ENCODE measurements at regions not wholly inside any gene's neighbourhood (a gene's known extent, or its start where the extent isn't known, plus 50 kb on each side); places are given as distances from the start of the nearest gene placed in this dataset.

DNA sequence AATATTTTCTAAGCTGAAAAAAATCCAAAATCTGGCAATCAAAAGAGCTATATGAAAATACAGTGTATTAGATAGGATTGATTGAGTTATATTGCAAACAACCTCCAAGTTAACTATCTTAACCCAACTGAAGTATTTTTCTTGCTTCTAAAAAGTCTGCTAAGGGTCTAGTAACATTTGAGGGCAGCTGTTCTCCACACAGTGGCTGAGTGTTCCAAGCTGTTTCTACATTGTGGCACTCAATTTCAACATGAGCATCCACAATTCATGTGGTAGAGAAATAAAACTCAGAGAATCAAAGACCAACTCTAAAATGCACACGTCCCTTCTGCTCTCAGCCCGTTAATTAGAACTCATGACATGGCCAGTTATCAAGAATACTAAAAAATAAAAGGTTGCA is 340.0 kb downstream of the C12orf50 start:
- intact Hi-C loops (cut with DNase I) = no loop called here
- Histone ChIP-seq H3K27ac (no peak overlapping the region), H3K4me3 (no peak overlapping the region), H3K4me1 (replicated peaks) (no peaks in the 10 kb centered on the region), H3K9me3 (no peaks in the 10 kb centered on the region), H3K36me3 (no peaks in the 10 kb centered on the region), H3K27me3 (replicated peaks; ENCODE audit: insufficient read depth) (no peaks in the 10 kb centered on the region)
- TF ChIP-seq, protein P1, sequence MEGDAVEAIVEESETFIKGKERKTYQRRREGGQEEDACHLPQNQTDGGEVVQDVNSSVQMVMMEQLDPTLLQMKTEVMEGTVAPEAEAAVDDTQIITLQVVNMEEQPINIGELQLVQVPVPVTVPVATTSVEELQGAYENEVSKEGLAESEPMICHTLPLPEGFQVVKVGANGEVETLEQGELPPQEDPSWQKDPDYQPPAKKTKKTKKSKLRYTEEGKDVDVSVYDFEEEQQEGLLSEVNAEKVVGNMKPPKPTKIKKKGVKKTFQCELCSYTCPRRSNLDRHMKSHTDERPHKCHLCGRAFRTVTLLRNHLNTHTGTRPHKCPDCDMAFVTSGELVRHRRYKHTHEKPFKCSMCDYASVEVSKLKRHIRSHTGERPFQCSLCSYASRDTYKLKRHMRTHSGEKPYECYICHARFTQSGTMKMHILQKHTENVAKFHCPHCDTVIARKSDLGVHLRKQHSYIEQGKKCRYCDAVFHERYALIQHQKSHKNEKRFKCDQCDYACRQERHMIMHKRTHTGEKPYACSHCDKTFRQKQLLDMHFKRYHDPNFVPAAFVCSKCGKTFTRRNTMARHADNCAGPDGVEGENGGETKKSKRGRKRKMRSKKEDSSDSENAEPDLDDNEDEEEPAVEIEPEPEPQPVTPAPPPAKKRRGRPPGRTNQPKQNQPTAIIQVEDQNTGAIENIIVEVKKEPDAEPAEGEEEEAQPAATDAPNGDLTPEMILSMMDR (IDR thresholded peaks at IDR 0.05) = no peak
- TF ChIP-seq POLR2A (IDR thresholded peaks at IDR 0.05) (no peak), POLR2AphosphoS5 (IDR thresholded peaks at IDR 0.05) (no peak)
- 84% methylated on average over 2 of the region's 2 CpGs for WGBS
- no peak for DNase-seq (ENCODE audit: low spot score)

DNA sequence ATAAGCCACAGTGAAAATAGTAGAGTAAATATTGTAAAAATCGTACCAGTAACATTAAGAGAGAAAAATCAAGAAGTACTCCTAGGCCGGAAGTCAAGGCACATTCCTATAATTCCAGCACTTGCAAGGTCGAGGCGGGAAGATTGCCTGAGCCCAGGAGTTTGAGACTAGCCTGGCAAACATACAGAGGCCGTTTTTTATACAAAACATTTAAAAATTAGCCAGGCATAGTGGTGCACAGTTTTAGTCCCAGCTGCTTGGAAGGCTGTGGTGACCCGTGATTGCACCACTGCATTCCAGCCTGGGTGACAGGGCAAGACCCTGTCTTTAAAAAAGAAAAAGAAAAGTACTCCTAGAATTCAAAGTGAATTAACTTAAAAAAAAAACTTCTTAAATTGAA is 341.8 kb downstream of the C12orf50 start:
- Histone ChIP-seq H3K36me3 (no peaks in the 10 kb centered on the region), H3K27me3 (replicated peaks; ENCODE audit: insufficient read depth) (no peaks in the 10 kb centered on the region), H3K9me3 (no peaks in the 10 kb centered on the region), H3K4me3 (no peak overlapping the region), H3K27ac (no peak overlapping the region), H3K4me1 (replicated peaks) (no peaks in the 10 kb centered on the region)
- 19% methylated on average over 6 of the region's 6 CpGs for WGBS
- TF ChIP-seq, protein P1 (IDR thresholded peaks at IDR 0.05) = no peak
- no peak for TF ChIP-seq POLR2AphosphoS5 (IDR thresholded peaks at IDR 0.05)
- no peak for DNase-seq (ENCODE audit: low spot score)
- intact Hi-C loops (cut with DNase I) = no loop called here

DNA sequence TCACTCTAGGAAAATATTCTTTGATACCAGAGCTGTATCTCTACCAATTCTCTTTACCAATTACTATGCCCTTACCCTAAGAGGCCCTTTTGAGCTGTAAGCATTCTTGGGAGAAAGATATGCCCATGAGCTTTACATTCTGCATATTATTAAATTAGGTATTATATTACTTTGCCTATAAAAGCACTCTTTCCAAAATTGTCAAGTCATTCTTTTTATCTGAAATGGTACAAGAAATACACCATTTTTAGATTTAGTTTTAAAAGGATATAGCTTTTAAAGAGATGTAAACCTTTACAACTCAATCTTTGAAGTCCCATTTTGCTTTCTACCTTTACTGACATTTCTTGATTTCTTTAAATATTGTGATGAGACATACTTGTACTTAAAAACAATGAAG is 343.5 kb downstream of the C12orf50 start:
- Histone ChIP-seq H3K36me3 (no peaks in the 10 kb centered on the region), H3K27ac (no peak overlapping the region), H3K9me3 (no peaks in the 10 kb centered on the region), H3K4me1 (replicated peaks) (no peaks in the 10 kb centered on the region), H3K4me3 (no peak overlapping the region), H3K27me3 (replicated peaks; ENCODE audit: insufficient read depth) (no peaks in the 10 kb centered on the region)
- TF ChIP-seq POLR2A (IDR thresholded peaks at IDR 0.05) (no peak), POLR2AphosphoS5 (IDR thresholded peaks at IDR 0.05) (no peak)
- TF ChIP-seq, protein P1 (IDR thresholded peaks at IDR 0.05) = no peak
- no peak for DNase-seq (ENCODE audit: low spot score)
- intact Hi-C loops (cut with DNase I) = no loop called here

DNA sequence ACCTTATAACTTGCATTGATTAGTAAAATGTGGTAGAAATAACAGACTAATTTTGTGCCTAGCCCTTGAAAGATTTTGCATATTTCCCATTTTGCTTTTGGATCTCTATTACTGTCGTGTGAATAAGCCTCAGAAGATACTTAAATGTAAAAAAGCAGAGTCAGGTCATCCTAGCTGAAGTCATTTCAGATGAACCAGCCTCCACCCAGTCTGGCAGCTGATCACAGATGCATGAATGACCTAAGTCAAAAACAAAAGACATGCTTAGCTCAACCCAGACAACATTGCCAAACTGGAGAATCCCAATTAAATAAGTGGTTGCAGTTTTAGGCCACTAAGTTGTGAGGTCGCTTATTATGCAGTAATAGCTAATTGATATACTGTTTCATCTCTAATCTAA is 349.9 kb downstream of the C12orf50 start:
- TF ChIP-seq POLR2A (IDR thresholded peaks at IDR 0.05) (no peak), POLR2AphosphoS5 (IDR thresholded peaks at IDR 0.05) (no peak)
- TF ChIP-seq, protein P1 (IDR thresholded peaks at IDR 0.05) = no peak
- Histone ChIP-seq H3K4me1 (replicated peaks) (no peaks in the 10 kb centered on the region), H3K27ac (no peak overlapping the region), H3K27me3 (replicated peaks; ENCODE audit: insufficient read depth) (no peaks in the 10 kb centered on the region), H3K36me3 (no peaks in the 10 kb centered on the region), H3K4me3 (no peak overlapping the region), H3K9me3 (no peaks in the 10 kb centered on the region)
- 87% methylated on average over 2 of the region's 2 CpGs for WGBS
- DNase-seq (ENCODE audit: low spot score) = no peak
- intact Hi-C loops (cut with DNase I) = no loop called here

DNA sequence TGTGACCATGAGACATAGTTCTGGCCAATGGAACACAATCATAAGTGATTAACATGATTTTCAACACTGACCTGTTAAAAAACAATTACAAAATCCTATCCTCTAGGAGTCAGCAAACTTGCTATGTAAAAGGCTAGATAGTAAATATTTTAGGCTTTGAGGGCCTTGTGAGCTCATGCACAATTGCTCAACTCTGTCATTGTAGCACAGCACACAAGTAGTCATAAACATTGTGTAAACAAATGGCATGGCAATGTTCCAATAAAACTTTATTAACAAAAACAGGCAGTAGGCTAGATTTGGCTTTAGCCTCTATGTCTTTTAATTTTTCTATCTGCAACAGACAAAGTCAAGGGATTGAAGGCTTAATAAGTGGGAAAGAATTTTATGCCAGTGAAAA is 350.7 kb downstream of the C12orf50 start:
- DNase-seq (ENCODE audit: low spot score) = no peak
- Histone ChIP-seq H3K27ac (no peak overlapping the region), H3K4me1 (replicated peaks) (no peaks in the 10 kb centered on the region), H3K27me3 (replicated peaks; ENCODE audit: insufficient read depth) (no peaks in the 10 kb centered on the region), H3K9me3 (no peaks in the 10 kb centered on the region), H3K4me3 (no peak overlapping the region), H3K36me3 (no peaks in the 10 kb centered on the region)
- TF ChIP-seq POLR2AphosphoS5 (IDR thresholded peaks at IDR 0.05) (no peak), POLR2A (IDR thresholded peaks at IDR 0.05) (no peak)
- TF ChIP-seq, protein P1 (IDR thresholded peaks at IDR 0.05) = no peak
- intact Hi-C loops (cut with DNase I) = no loop called here

Measured in prostate gland (tissue), 2 donors.